HG03066 (cell line): ENCODE measurements at regions not wholly inside any gene's neighbourhood (a gene's known extent, or its start where the extent isn't known, plus 50 kb on each side); places are given as distances from the start of the nearest gene placed in this dataset.
"Not testable (repeated sequence)": the region's sequence is repeated elsewhere in the genome, so short reads cannot be mapped to it uniquely, and the experiment has no call there.

Source experiments
- ATAC-seq: cut with Tn5 transposase; IDR thresholded peaks from one replicate; pipeline ENCODE4 v1.9.1; 2021; ENCODE audit warnings: low read depth; ENCODE audit not compliant: unreplicated experiment

DNA sequence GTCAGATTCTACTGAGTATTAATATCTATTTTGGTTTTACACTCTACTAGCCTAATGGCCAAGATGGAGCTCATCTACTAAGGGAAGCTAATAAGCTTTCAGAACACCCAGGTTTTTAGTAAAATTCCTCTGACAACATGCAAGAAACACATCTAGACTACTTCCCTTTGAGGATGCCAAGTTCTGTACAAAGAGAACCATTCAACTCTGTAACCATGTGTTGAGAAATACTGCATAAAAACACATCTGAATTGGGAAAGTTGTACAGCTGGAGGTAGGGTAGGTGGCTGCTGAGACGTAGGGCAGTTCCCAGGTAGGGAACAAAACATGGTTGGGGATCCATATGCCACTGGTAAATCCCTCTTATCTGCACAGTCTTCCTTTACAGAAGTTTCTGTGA lies 66.2 kb downstream of the SC5D start:
- no peak for ATAC-seq

GRCh38 chr11:121359591-121359990 lies 67.0 kb downstream of the SC5D start:
- ATAC-seq = no peak

- ATAC-seq = not testable (repeated sequence)
Measured at GRCh38 chr11:121362955-121363354, 70.4 kb downstream of the SC5D start.

- ATAC-seq = no peak
Measured at GRCh38 chr11:121365304-121365703, 72.7 kb downstream of the SC5D start.

DNA sequence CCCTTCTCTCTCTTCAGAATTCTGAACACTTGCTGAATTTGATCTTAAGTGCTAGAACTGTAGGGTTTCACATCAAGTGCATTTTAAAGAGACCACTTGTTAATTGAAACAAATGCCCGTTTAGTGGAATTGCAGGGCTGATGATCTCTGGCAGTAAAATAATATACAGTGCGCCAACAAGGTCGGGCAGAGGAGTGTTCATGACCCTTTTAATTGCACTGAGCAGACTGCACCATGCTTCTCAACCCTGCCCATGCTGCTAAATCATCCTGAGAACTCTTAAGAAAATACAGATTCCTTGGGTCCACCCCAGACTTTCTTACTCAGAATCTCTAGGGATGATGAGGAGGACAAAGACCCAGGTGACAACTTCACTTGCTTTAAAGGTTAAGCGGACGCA lies 73.5 kb downstream of the SC5D start:
- no peak for ATAC-seq

DNA sequence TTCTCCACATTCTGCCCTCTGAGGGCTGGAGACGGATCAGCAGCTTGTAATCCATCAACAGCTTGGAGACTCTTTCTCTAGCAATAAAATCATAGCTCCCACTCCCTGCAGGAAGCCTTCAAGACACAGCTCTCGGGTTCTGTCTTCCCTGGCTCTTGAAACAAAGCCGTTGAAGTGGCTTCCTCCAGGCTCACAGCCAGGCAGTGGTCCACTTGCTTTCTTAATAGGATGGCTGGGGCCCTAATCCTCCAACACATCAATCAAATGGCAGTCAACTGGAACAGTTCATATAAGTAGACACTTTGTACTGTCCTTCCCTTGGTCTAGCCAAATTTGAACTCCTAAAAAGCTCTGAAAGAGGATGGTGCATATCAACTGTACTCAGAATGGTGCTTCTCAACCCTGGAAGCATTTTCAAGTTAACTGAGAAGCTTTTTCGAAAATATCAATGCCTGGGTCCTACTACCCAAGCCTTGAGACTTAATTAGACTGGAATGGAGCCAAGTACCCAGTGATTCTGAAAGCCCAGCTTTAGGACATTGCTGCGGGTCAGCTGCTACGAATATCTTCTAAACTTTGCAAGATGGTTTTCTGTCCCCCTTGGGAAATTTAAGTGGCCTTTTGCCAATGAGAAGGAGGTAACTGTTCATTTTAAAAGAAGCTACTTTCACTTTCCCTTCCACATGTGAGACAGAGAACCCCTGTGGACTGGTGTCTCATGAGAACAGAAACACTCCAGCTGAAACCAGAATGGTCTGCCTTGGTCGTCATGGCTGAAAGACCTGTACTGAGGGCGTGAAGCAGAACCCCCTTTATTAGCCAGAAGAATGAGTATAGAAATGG lies 74.7 kb downstream of the SC5D start:
- ATAC-seq = peak; percentile 95

DNA sequence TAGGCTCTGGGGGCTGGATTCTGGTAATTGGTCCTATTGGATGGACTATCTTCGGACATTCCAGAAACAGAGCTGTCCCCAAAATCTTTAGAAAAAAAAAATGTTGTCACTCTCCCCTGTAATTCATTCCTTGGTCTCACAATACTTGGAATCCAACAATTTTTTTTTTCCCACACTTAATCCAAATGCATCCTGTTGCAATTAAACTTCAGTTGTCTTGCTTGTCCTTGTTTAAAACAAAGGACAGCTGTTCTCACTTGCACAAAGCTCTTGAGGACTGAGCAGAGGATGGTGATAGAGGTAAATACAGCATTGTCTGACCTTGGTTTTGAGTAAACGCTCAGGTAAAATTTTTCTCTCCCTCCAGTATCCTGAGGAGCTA lies 75.3 kb downstream of the SC5D start:
- no peak for ATAC-seq

DNA sequence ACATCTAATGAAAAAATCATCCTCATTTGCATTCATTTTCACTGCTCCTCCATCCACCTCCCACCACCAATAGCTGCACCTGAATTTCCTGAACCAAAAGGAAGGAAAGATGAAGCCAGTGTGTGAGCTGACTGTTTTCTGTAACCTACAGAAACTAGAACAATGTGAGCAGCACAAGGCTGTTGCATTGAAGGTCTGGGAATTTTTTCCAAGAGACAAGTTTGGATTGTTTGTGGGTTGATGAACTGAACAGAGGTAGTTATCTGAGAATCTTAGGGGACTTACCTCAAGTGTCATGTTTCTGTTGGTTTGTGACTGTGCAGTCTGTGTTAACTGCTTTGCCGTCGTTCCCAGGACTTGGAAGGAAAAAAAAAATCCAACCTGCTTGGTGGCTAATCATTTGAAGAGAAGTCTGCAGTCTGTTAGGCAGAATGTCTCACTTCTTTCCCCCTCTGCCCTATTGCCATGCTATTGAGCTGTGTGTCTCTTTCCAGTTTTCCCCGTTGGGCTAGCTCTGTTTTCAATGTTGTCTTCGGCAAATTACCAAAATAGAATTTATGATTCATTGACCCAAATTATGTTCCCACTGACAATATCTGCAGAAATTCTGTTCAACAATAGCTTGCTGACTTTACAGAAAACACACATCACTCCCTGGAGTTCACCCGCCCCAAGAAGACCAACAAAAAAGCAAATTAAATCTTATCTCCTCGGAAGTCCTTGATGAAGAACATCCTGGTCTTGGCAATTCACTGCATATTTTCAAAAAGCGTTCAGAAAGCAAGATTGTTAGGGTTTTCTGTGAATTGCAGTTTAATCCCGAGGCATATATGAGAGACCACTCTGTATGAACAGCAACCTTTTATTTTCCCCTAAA lies 76.0 kb downstream of the SC5D start:
- no peak for ATAC-seq

DNA sequence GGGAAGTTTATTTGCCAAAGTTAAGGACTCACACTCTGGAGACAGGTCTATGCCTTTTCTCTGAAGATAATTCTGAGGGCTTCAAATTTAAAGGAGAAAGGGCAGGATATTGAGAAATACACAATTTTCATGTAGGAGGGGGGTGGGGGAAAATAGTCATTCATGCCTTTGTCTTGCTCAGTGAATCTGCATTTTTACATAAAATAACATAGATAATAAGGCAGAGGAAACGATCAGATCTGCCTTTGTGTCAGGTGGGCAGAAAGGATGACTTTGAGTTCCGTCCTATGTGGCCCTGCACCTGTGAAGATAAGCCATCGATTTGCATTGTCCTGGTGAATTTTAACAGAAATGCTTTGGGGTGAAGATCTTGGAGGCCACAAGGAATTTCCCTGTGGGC lies 76.8 kb downstream of the SC5D start:
- no peak for ATAC-seq

DNA sequence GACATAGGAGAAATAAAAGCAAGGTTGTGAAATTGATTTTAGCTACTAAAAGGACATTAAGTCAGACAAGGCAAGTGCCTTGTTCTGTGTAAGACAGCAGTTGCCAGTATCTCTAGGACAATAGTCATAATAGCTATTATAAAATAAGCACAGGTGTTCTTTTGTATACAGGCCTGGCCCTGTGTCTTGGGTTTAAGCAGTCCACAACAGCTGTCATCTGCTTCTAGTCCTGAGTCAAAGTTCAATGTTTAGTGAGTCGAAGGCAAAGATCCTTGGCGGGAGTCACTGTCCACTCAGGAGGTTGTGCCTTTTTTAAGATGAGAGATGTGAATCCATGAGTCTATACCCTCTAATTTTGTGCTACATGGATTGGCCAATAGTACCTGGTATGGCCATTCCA lies 79.5 kb downstream of the SC5D start:
- no peak for ATAC-seq

DNA sequence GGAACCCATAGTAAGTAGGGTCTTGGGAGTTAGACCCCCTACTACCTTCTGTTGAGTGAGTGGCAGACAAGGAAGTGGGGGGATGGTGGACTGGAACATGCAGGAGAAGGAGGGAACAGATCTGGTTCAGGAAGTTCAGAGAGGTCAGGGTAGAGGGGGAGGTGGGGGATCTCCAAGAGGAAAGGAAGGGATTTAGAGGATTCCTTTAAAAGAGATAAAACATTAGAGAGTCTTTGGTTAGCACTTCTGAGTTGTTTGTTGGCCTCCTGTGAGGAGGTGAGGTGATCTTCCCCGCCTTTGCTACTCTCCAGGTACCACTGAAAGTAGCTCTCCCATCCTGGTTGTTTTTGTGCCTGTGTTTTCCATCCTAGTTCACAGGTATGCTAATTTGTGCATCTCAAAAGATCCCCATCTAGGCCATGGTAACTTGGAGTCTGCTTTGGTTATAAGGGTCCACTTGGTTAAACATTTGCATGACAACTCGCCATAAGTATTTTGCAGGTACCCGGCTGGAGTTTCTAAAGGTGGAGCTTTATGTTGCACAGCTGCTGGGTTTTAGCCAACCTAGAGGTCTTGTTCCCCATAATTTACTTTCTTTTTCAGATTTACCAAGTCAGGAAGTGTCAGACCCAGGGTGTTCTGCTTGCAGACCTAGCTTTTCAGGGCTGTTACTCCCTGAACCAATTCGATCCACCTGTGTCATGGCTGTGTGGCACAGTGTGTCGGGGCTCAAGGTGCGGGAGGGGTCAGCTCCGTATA lies 79.3 kb upstream of the SORL1 start:
- peak; percentile 92 for ATAC-seq

DNA sequence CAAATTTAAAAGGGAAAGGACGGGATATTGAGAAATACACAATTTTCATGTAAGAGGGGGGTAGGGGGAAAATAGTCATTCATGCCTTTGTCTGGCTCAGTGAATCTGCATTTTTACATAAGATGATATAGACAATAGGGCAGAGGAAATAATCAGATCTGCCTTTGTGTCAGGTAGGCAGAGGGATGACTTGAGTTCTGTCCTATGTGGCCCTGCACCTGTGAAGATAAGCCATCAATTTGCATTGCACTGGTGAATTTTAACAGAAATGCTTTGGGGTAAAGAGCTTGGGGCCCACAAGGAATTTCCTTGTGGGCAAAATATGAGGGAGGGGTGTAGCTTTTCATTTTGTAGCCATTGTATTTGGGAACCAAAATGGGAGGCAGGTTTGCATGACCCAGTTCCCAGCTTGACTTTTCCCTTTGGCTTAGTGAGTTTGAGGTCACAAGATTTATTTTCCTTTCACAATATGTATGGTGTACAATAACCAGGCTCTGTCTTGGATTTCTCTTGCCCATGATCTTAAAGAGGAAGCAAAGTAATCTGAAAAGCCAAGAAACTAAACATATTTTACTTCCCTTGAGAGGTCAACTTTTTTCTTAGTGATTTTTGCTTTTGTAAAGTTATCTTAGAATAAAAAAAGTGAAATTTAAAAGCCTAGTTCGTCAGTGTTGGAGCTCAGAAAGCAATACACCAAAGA lies 77.7 kb upstream of the SORL1 start:
- no peak for ATAC-seq

DNA sequence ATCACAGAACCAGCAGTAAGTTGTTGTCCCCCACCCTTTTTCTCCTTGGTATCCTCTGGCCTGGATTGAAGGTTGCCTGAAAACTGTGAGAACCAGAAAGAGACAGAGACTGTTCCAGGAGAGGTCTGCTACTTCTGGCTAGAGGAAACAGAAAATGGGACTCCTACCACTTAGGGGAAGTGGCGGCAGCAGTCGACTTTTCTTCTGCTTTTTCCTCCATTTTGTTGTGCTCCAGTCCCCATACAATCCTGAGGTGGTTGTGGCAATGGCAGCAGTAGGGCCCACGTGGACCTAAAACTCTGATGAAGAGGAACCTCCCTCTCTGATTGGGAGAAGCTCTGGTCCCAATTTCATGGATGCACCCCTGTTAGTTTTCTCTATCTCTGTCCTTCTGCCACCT lies 76.0 kb upstream of the SORL1 start:
- no peak for ATAC-seq

DNA sequence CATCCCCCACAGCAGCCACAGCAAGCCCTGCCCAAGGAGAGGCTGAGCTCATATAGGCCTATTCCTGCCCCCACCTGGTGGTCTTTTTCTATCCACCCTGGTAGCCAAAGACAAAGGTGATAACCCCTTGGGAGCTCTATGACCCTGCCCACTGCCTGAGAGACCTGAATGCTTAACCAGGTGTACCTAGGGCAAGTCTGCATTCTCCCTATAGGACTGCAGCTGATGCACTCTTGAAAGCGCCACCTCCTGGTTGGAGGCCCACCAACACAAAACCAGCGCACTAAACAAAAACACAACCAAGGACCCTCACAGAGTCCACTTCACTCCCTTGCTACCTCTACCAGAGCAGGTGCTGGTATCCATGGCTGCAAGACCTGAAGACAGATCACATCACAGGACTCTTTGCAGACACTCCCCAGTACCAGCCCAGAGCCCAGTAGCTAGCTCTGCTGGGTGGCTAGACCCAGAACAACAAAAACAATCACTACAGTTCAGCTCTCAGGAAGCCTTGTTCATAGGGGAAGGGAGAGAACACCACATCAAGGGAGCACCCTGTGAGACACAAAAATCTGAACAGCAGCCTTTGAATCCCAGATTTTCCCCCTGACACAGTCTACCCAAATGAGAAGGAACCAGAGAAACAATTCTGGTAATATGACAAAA lies 72.8 kb upstream of the SORL1 start:
- ATAC-seq = not testable (repeated sequence)

DNA sequence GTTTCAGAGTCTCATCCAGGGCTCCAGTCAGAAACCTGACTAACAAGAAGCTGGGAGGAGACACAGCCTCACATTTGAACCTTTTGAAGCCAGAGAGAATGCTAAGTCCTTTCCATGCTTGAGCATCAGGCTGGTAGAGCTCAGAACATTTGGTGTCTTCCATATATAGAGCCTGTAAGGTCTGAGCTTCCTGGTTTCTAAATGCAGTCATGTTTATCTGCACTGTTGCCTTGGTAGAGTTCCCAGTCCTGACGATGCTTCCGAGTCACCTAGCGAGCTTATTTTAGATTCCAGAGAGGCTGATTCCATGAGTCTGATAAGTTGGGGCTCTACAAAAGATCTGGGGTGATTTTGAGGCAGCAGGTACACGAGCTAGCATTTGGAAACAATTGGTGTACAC lies 68.4 kb upstream of the SORL1 start:
- ATAC-seq = no peak

DNA sequence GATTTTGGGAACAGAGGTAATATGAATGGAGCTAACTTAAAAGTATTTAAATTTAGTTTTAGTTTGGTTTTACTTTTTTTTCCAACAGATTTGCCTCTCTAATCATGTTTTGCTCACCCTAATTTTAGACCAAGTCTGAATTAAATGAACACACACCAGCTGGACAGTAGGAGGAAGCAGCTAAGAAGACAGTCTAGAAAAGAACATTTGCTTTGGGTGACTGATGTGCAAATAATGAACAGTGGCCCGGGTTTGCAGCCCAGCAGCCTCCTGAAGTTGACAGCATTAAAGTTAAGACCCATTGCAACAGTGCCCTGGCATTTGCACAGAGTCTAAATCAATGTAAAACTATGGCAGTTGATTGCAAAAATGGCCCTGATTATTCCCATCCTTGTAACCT lies 66.4 kb upstream of the SORL1 start:
- ATAC-seq = no peak
